ENCODE measurements at regions not wholly inside any gene's neighbourhood (a gene's known extent, or its start where the extent isn't known, plus 50 kb on each side); places are given as distances from the start of the nearest gene placed in this dataset.
"Not testable (repeated sequence)": the region's sequence is repeated elsewhere in the genome, so short reads cannot be mapped to it uniquely, and the experiment has no call there.

DNA sequence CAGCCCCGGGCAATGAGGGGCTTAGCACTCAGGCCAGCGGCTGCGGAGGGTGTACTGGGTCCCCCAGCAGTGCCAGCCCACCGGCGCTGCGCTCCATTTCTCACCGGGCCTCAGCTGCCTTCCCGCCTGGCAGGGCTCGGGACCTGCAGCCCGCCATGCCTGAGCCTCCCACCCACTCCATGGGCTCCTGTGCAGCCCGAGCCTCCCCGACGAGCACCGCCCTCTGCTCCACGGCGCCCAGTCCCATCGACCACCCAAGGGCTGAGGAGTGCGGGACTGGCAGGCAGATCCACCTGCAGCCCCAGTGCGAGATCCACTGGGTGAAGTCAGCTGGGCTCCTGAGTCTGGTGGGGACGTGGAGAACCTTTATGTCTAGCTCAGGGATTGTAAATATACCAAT, 63.9 kb upstream of the TEX13C start:
- not testable (repeated sequence) for TF ChIP-seq BACH2 (CRISPR knock-in tag; IDR thresholded peaks at IDR 0.05; ENCODE audit: borderline replicate concordance); ZC3H10 (CRISPR knock-in tag; IDR thresholded peaks at IDR 0.05); PPARA (CRISPR knock-in tag; IDR thresholded peaks at IDR 0.05; ENCODE audit: borderline replicate concordance); GLIS3 (CRISPR knock-in tag; IDR thresholded peaks at IDR 0.05); CSDC2 (CRISPR knock-in tag; IDR thresholded peaks at IDR 0.05); OSR1 (CRISPR knock-in tag; IDR thresholded peaks at IDR 0.05); TCF4 (CRISPR knock-in tag; IDR thresholded peaks at IDR 0.05; ENCODE audit: borderline replicate concordance); RARB (CRISPR knock-in tag; IDR thresholded peaks at IDR 0.05); ESRRG (CRISPR knock-in tag; IDR thresholded peaks at IDR 0.05)
- TF ChIP-seq, protein P1, sequence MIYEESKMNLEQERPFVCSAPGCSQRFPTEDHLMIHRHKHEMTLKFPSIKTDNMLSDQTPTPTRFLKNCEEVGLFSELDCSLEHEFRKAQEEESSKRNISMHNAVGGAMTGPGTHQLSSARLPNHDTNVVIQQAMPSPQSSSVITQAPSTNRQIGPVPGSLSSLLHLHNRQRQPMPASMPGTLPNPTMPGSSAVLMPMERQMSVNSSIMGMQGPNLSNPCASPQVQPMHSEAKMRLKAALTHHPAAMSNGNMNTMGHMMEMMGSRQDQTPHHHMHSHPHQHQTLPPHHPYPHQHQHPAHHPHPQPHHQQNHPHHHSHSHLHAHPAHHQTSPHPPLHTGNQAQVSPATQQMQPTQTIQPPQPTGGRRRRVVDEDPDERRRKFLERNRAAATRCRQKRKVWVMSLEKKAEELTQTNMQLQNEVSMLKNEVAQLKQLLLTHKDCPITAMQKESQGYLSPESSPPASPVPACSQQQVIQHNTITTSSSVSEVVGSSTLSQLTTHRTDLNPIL (CRISPR knock-in tag; IDR thresholded peaks at IDR 0.05; ENCODE audit: low read depth): not testable (repeated sequence)
- TF ChIP-seq, protein P2, sequence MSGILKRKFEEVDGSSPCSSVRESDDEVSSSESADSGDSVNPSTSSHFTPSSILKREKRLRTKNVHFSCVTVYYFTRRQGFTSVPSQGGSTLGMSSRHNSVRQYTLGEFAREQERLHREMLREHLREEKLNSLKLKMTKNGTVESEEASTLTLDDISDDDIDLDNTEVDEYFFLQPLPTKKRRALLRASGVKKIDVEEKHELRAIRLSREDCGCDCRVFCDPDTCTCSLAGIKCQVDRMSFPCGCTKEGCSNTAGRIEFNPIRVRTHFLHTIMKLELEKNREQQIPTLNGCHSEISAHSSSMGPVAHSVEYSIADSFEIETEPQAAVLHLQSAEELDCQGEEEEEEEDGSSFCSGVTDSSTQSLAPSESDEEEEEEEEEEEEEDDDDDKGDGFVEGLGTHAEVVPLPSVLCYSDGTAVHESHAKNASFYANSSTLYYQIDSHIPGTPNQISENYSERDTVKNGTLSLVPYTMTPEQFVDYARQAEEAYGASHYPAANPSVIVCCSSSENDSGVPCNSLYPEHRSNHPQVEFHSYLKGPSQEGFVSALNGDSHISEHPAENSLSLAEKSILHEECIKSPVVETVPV (CRISPR knock-in tag; IDR thresholded peaks at IDR 0.05): not testable (repeated sequence)
- TF ChIP-seq, protein P3, sequence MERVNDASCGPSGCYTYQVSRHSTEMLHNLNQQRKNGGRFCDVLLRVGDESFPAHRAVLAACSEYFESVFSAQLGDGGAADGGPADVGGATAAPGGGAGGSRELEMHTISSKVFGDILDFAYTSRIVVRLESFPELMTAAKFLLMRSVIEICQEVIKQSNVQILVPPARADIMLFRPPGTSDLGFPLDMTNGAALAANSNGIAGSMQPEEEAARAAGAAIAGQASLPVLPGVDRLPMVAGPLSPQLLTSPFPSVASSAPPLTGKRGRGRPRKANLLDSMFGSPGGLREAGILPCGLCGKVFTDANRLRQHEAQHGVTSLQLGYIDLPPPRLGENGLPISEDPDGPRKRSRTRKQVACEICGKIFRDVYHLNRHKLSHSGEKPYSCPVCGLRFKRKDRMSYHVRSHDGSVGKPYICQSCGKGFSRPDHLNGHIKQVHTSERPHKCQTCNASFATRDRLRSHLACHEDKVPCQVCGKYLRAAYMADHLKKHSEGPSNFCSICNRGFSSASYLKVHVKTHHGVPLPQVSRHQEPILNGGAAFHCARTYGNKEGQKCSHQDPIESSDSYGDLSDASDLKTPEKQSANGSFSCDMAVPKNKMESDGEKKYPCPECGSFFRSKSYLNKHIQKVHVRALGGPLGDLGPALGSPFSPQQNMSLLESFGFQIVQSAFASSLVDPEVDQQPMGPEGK (CRISPR knock-in tag; IDR thresholded peaks at IDR 0.05; ENCODE audit: borderline replicate concordance): not testable (repeated sequence)
- TF ChIP-seq, protein P4, sequence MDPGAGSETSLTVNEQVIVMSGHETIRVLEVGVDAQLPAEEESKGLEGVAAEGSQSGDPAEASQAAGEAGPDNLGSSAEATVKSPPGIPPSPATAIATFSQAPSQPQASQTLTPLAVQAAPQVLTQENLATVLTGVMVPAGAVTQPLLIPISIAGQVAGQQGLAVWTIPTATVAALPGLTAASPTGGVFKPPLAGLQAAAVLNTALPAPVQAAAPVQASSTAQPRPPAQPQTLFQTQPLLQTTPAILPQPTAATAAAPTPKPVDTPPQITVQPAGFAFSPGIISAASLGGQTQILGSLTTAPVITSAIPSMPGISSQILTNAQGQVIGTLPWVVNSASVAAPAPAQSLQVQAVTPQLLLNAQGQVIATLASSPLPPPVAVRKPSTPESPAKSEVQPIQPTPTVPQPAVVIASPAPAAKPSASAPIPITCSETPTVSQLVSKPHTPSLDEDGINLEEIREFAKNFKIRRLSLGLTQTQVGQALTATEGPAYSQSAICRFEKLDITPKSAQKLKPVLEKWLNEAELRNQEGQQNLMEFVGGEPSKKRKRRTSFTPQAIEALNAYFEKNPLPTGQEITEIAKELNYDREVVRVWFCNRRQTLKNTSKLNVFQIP (CRISPR knock-in tag; IDR thresholded peaks at IDR 0.05; ENCODE audit: borderline replicate concordance, low read depth): not testable (repeated sequence)

Data from SK-N-SH treated with all-trans-retinoic acid at 6 μM for 48 hours (cell line).